GM06990 (cell line): ENCODE measurements at regions not wholly inside any gene's neighbourhood (a gene's known extent, or its start where the extent isn't known, plus 50 kb on each side); places are given as distances from the start of the nearest gene placed in this dataset.

Experiments
- DNase-seq: peaks from one replicate; pipeline ENCODE4 v3.0.0-alpha.2; 2011; ENCODE audit not compliant: insufficient read length; ENCODE audit errors: extremely low read depth
- H3K27me3 ChIP-seq: replicated peaks from 2 replicates; pipeline ENCODE4 v1.6.0; 2011; ENCODE audit warnings: low read length; ENCODE audit not compliant: control insufficient read depth, insufficient read depth
- H3K36me3 ChIP-seq: 2 replicates; pipeline ENCODE4 v1.5.1; 2011; ENCODE audit warnings: low read length; ENCODE audit not compliant: control insufficient read depth, insufficient read depth
- H3K4me3 ChIP-seq: replicated peaks from 2 replicates; pipeline ENCODE4 v1.5.1; 2011; ENCODE audit warnings: low read depth, mild to moderate bottlenecking, control low read depth, low read length
- CTCF ChIP-seq: IDR thresholded peaks from 2 replicates; pipeline ENCODE4 v1.5.1; 2011; ENCODE audit warnings: low read length, control low read depth, mild to moderate bottlenecking, inconsistent platforms; ENCODE audit not compliant: insufficient read depth, poor library complexity, severe bottlenecking

- Histone ChIP-seq H3K27me3 (no peaks in the 10 kb centered on the region), H3K4me3 (no peak overlapping the region), H3K36me3 (peaks cover 2% of the 10 kb centered on the region)
- DNase-seq, result no peak
- TF ChIP-seq CTCF, result no peak
These were observed 106.5 kb upstream of the EDEM3 start for GRCh38 chr1:184860985-184861754.

- Histone ChIP-seq H3K36me3 (peaks cover 2% of the 10 kb centered on the region), H3K27me3 (no peaks in the 10 kb centered on the region), H3K4me3 (no peak overlapping the region)
- TF ChIP-seq CTCF, result no peak
- DNase-seq, result no peak
These were observed 105.9 kb upstream of the EDEM3 start for GRCh38 chr1:184860535-184860934.

DNA sequence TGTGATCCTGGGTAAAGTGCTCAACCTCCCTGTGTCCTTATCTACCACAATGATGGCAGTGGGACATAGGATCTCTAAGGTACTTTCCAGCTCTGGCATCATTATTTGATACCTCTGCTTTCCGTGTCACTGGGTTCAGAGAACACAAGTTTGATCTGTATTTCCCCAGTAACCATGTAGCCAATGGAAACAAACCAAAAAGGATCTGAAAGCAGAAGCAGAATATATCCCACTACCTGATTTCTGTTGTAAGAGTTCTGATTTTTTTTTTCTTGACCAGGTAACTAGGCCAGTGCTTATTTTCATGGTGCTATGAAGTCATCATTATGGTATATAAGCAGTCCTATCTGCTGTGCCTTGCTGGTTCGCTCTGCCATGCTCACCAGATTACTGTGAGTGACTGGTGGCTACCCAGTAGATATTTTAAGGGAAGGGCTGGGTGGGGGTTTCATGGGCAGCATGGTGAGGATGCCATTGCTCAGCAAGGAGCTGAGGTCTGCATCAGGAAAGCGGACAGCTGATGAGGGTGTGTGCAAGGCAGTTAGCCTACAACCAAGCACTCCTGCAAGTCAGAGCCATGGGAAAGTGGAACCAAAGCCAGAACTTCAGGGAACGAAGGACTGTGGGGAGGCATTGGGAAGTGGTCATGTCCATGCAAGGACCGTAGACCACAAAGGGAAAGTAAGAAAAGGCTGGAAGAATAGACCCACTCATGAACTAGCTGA is 104.9 kb upstream of the EDEM3 start:
- H3K36me3 ChIP-seq, result peaks cover 2% of the 10 kb centered on the region
- TF ChIP-seq CTCF, result no peak
- no peak overlapping the region for H3K4me3 ChIP-seq
- H3K27me3 ChIP-seq, result no peaks in the 10 kb centered on the region
- DNase-seq, result peak; percentile 37

GRCh38 chr1:184858288-184858687 is 103.6 kb upstream of the EDEM3 start:
- no peak for TF ChIP-seq CTCF
- Histone ChIP-seq H3K36me3 (peaks cover 2% of the 10 kb centered on the region), H3K27me3 (no peaks in the 10 kb centered on the region), H3K4me3 (no peak overlapping the region)
- no peak for DNase-seq

DNA sequence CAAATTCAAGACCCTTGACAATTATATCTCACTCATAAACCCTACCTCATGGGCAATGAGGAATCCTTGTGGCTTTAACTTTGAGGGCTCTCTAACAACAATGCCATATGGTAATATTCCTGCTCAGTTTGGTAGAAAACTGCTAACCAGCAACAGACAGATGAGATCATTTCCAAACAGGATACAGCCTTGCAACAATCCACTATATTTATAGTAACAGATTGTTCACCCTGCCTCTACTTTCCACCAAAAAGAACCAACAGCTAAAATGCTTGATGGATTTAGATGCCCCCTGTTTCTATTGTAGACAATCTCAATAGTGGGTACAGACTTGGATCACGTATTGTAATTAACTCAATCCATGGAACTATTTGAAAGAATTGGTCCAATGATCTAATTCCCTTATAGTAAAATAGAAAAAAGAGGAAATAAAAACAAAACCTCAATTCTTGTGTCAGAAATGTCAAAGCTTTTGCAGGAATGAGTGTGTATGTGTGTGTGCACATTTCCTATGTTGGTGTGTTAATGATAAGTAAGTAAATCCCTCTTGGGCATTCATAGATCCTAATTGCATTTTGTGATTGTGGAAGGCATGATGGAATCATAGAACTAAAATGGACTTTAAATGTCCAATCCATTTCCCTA is 100.0 kb upstream of the EDEM3 start:
- DNase-seq, result no peak
- no peak for TF ChIP-seq CTCF

More for the DNA sequence above, 100.0 kb upstream of the EDEM3 start:
- no peak overlapping the region for H3K4me3 ChIP-seq
- no peaks in the 10 kb centered on the region for H3K27me3 ChIP-seq
- H3K36me3 ChIP-seq, result peaks cover 2% of the 10 kb centered on the region
